NCI-H460 (cell line): ENCODE measurements at regions not wholly inside any gene's neighbourhood (a gene's known extent, or its start where the extent isn't known, plus 50 kb on each side); places are given as distances from the start of the nearest gene placed in this dataset.

Source experiments
- DNase-seq: peaks from one replicate; pipeline ENCODE4 v3.0.0-alpha.2; 2016; ENCODE audit warnings: low read depth; ENCODE audit errors: extremely low read depth
- small RNA-seq, 2 experiments: library from RNA; depleted of rRNA; stranded (forward); fragments of <200 nt; gene quantifications; one replicate each; pipeline ENCODE3, GENCODE V24; 2014

DNA sequence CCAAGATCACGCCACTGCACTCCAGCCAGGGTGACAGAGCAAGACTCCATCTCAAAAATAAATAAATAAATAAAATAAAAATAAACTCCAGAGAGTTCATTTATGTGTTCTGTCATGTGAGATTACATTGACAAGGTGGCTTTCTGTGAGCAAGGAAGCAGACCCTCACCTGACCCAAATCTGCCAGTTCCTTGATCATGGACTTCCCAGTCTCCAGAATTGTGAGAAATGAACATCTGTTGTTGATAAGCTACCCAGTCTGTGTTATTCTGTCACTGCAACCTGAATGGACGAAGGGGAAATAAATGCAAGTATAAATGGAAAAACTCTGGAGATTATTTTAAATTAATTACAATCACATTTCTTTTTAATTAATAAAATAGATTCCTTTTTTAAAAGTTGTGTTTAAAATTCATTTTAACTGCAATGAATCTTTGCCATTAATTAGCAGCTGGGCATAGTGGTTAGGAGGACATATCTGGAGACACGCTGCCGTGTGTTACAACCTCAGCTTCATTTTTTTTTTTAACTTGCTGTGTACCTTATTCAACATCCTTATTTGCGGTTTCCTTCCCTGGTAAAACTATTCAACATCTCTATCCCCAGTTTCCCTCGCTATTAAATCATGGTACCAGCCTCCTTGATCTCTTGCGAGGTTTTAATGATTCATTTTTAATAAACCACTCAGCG lies 376.4 kb downstream of the CHSY3 start:
- no peak for DNase-seq

DNA sequence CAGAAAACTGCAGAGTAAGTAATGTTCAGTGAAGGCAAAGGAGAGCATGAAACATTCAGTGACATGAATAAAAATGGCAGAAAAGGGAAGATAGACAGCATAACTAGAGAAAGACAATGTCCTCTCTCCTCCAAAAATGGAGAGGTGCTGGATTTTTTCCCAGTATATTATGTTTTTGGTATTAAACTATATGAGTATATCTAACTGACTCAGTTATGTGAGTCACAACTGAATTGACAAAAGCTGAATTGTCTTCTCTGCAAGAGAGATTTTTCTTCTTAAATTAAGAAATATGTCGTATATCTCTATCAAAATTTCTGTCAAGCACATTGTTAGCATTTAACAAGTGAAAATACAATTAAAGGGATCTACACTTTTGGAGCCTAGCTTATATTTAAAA lies 375.1 kb downstream of the CHSY3 start:
- no peak for DNase-seq

- DNase-seq = no peak
Observed at GRCh38 chr5:130278136-130278535, 373.9 kb downstream of the CHSY3 start.

DNA sequence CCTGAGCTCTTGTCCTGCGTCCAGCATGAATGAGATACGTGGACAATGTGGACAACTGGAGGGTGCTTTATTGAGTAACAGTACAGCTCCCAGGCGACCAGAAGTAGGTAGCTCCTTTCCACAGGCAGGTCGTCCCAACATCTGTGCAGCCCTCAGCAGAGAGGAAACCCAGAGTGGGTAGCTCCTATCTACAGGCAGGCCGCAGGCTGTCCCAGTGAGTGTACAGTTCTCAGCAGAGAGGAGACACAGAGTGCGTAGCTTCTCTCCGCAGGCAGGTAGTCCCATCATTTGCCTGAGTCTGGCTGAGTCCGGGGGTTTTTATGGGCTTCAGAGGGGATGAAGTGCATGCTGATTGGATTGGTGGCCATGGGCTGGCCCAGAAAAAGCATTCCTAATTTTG lies 373.3 kb downstream of the CHSY3 start:
- no peak for DNase-seq

- no peak for DNase-seq
Observed at GRCh38 chr5:130277002-130277401, 372.7 kb downstream of the CHSY3 start.

- no peak for DNase-seq
Observed at GRCh38 chr5:130272837-130273236, 368.6 kb downstream of the CHSY3 start.

GRCh38 chr5:130270786-130271185 lies 366.5 kb downstream of the CHSY3 start:
- no peak for DNase-seq

DNA sequence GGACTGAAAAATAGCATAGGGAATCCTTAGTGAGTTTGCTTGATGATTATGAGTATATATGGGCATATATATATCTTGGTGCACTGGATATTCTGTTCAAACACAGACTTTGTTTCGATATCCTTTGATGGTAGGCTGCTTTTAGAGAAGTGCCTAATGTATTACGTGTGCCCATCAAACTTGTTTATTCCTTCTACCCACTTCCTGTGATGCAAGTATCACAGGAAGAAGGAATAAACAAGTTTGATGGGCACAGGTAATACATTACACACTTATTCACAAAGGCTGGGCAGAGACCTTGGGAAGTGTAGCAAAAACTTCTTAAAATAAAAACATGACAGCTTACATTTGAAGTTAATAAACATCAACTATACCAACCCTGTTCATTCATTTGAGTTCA lies 364.2 kb downstream of the CHSY3 start:
- DNase-seq = peak; percentile 11

DNA sequence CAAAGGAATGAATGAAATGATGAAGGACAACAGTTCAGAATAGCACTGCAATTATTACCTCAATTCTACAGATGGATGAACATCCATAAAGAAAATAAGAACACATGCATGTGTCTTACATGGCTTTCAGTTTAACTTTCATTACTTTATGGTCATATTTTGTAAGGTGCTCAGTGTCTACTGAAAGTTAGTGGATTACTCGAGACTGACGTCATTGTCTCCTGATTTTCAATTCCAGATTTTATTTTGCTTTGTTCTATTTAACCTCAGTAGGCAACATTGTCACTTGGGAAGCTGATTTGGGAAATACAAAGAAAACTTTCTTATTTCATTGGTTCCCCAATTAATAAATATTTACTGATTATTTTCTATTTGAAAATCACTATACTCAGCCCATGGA lies 363.7 kb downstream of the CHSY3 start:
- DNase-seq = no peak

DNA sequence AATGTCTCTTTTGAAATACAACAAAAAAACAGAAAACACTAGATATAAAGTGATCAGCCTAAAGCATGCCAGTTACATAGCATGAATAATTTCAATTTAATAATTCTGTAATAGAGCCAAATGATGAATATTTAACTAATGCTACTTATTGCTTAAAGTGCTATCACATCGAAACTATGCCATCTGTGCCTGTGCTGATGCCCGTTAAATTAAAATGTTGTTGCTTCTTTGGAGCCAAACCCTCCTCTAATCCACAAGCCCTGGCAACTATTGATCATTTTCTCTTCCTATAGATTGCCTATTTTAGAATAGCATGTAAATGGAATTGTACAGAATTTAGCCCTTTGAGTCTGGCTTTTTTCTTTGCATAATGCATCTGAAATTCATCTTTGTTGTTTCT lies 356.2 kb downstream of the CHSY3 start:
- no peak for DNase-seq

GRCh38 chr5:130251931-130252330 lies 347.7 kb downstream of the CHSY3 start:
- no peak for DNase-seq

GRCh38 chr5:130243641-130244040 lies 339.4 kb downstream of the CHSY3 start:
- DNase-seq = no peak

- DNase-seq = no peak
Observed at GRCh38 chr5:130237721-130238120, 333.5 kb downstream of the CHSY3 start.

Small RNA genes lying in the stretch of these regions (small RNA-seq; reads per million reads assigned to genes)
- gene AC113367.2 (0 to 0.06 reads per million in 2 experiments), gene RNU7-53P (0 to 0.06 reads per million in 2 experiments)
